ENCODE measurements at regions not wholly inside any gene's neighbourhood (a gene's known extent, or its start where the extent isn't known, plus 50 kb on each side); places are given as distances from the start of the nearest gene placed in this dataset.
"Not testable (repeated sequence)": the region's sequence is repeated elsewhere in the genome, so short reads cannot be mapped to it uniquely, and the experiment has no call there.

- DNase-seq, result no peak
Measured at GRCh38 chr5:39946356-39947045, 521.7 kb upstream of the DAB2 start.

- no peak for DNase-seq
Measured at GRCh38 chr5:39945870-39946269, 521.1 kb upstream of the DAB2 start.

DNA sequence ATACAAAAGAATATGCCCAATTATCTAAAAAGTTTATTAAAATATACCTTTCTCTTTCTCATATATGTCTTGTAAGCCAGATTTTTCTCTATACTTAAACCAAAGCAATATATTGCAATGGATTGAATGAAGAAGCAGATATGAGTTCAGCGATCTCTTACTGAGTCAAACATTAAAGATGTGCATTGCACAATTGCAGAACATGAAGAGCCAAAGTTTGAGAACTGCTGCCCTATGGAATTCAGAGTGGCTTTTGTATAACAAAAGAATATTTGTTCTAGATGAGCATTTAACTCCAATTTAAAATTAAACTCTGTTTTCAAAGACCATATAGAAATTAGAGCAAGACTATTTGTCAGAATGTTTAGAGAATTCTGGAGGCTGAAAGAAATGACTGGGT is 519.0 kb upstream of the DAB2 start:
- no peak for DNase-seq

- no peak for DNase-seq
Measured at GRCh38 chr5:39942606-39943005, 517.8 kb upstream of the DAB2 start.

DNA sequence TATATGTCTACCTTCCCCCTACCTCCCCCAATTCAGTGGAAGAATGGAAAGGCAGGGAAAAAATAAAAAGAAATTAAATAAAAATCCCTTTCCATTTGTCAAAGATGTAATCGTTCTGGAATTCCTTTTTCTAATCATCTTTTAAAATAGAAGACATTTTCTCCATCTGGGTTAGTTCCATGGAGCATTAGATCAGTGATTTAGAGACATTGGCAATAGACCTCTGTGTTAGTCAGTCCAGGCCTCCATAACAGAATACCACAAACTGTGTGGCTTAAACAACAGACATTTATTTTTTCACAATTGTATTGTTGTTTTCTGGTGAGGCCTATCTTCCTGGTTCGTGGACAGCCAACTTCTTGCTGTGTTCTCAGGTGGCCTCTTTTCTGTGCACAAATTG is 516.6 kb upstream of the DAB2 start:
- DNase-seq, result no peak

- no peak for DNase-seq
Measured at GRCh38 chr5:39934830-39935229, 510.1 kb upstream of the DAB2 start.

DNA sequence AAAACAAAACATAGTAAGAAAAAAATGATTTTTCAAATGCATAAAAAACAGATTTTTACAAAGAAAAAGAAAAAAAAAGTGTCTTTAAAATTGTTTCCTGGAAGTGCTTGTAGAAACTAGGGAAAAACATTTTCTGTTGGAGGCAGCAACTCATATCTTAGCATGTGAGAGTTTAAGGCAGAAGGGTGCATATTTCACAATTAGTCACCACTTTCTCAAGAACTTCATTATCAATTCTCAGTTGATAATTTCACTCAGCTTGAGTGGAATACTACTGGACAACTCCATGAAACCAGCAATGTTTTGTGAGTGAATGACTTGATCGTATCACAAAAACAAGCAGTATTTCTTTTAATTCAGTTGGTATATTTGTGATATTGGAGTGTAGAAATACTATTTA is 508.3 kb upstream of the DAB2 start:
- no peak for DNase-seq

GRCh38 chr5:39928709-39929108 is 503.9 kb upstream of the DAB2 start:
- DNase-seq, result no peak

- no peak for DNase-seq
Measured at GRCh38 chr5:39919876-39920275, 495.1 kb upstream of the DAB2 start.

DNA sequence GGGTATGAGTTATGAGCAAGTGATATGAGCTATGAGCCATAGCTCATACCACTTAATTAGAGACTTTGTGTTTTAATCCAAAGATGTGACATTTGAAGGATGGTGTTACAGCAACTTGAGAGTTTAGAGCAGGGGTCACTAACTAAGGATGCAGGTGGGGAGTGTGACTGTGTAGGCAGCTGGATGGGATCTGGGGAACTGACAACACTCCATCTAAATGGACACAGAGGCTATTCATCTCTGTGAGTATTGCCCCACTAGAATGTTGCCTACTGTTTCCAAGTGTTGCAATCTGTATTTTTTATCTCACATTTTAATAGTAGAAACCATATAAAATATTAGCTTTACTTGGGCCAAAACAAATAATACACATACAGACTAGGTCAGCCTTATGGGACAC is 488.1 kb upstream of the DAB2 start:
- no peak for DNase-seq

- DNase-seq, result not testable (repeated sequence)
Measured at GRCh38 chr5:39907267-39907951, 482.6 kb upstream of the DAB2 start.

DNA sequence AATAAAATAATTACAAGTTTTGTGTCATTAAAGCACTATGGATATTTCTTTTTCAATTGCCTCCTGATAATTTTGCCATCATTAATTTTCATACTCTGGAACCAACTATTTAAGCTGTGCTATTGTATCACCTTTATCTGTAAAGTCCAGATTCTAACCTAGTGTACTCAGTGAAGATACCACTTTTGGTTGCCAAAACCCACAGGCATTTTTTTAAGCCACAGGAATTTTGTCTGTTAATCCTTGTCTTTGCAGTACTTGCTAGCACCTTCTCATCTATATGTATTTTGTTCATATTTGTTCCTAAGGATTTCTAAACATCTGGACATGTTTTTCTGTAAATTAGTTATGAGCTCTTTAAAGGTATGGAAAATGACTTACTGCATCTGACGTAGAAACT is 481.4 kb upstream of the DAB2 start:
- no peak for DNase-seq

- no peak for DNase-seq
Measured at GRCh38 chr5:39905356-39905755, 480.6 kb upstream of the DAB2 start.

DNA sequence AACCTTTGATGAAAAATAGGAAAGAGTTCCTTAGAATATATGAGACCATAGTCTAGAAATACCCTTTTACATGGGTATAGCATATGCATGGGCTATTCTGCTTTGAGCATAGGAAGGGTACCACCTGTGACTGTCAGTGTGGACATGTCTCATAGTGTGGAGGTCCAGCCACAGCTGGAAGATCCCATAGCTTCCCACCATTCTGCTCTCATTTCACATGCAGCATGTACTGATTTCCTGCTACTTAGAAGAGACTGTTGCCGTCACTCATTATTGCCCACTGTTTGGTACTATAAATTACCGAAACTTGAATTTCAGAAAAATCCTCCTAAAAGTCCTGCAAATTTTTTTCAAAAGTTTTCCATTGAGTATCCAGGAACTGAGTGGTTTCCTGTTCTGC is 477.8 kb upstream of the DAB2 start:
- DNase-seq, result no peak

DNA sequence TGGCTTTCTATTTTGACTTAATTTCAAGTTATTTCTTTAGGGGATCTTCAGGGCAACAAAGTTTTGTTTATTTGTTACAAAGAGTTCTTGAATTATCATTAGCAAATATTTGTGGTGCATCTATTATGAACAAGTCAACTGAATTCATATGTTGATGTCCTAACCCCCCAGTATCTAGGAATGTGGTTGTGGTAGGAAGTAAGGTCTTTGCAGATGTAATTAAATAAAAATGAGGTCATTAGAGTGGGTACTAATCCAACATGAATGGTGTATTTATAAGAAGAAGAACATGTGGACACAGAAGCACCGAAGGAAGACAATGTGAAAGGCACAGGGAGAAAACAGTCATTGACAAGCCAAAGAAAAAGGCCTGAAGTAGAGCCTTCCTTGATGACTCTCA is 474.0 kb upstream of the DAB2 start:
- no peak for DNase-seq

DNA sequence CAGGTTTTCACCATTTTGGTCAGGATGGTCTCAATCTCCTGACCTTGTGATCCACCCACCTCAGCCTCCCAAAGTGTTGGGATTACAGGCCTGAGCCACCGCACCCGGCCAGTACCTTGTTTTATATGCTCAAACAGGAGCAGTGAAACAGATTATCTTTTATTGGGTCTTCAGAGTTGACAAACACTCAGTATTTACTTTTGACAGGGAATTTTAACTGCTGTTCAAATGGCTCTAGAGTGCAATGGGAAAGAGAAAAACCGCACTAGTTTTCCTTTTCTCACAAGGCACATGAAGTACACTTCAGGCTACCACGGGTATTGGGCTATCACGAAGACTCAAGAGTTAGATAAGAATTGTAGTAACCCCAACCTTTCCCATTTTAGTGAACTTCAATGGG is 471.9 kb upstream of the DAB2 start:
- no peak for DNase-seq

DNA sequence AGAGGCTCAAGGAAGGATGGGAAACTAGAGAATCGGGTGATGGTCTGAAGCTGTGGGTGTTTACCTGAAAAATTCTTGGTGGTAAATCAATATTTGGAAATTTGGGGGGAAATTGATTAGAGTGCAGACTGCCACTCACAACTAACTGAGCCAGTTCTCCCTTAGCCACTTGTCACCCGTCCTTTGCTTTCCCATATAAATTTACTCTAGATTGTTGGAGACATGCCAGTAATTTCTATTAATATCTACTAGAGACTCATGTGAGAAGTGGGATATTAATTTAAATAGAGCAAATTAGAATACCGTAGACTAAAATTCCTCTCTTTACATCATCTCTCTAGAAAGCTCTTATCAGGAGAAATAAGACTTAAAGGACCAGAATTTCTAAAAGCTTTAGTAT is 471.3 kb upstream of the DAB2 start:
- no peak for DNase-seq

- DNase-seq, result no peak
Measured at GRCh38 chr5:39892708-39893107, 467.9 kb upstream of the DAB2 start.

DNA sequence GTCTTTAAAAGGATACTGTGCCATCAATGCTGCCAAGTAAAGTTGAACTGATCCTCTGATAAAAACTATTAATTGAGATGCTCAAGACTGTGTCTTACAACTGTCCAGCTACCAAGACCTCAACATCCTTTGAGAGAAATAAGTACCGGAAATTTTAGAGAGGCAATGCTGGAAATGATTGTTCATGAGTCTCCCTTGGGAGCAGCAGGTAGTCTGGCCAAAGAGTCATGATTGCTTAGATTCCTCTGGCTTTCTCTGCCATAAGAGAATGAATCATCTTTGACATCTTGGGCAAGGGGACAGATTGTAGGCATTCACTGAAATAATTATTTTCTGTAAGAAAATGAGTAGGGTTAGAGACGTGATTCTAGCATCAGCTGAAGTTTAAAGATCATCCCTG is 466.6 kb upstream of the DAB2 start:
- DNase-seq, result no peak

GRCh38 chr5:39880985-39881384 is 456.2 kb upstream of the DAB2 start:
- no peak for DNase-seq

DNA sequence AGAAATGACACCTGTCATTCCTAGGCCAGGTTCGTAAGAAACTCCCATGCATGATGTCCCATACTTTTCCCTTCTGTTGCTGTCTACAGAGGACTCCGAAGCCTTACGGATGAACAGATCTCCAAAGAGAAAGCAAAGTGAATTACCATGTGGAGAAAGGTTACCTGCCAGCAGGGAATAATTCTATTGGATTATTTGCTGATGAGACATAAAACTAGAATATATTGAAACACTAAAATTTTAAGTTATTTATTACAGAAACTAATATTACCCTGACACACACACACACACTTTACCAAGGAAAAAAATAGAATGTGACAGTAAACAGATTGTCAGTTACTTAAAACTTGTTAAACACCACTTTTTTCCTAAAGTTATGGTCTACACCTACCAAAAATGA is 452.7 kb upstream of the DAB2 start:
- DNase-seq, result no peak

DNA sequence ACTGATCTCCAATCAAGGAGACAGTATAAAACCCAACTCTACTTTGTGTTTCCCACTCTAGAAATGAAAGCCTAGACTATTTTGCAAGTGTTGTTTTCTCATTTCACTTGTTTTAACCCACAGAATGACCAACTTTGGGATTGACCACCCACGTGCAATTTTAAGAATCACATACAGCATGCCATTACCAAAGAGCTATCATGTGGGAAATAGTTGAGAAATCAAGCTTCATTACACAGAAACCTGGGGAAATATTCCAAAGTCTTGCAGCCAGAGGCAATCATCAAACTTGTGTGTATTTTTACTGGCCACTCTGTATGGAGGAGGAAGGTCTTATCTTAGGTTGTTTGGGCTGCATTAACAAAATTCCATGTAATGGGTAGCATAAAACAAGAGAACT is 451.4 kb upstream of the DAB2 start:
- DNase-seq, result no peak

DNA sequence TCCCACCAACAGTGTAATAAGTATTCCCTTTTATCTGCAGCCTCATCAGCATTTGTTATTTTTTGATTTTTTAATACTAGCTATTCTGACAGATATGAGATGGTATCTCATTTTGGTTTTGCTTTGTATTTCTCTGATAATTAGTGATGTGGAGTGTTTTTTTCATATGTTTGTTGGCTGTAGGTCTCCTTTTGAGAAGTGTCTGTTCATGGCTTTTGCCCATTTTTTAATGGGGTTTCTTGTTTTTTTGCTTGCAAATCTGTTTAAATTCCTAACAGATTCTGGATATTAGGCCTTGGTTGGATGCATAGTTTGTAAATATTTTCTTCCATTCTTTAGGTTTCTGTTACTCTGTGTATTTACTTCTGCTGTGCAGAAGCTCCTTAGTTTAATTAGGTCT is 445.4 kb upstream of the DAB2 start:
- no peak for DNase-seq

GRCh38 chr5:39869396-39869795 is 444.6 kb upstream of the DAB2 start:
- no peak for DNase-seq

- DNase-seq, result no peak
Measured at GRCh38 chr5:39867923-39868322, 443.1 kb upstream of the DAB2 start.
